ENCODE measurements at regions not wholly inside any gene's neighbourhood (a gene's known extent, or its start where the extent isn't known, plus 50 kb on each side); places are given as distances from the start of the nearest gene placed in this dataset.

DNA sequence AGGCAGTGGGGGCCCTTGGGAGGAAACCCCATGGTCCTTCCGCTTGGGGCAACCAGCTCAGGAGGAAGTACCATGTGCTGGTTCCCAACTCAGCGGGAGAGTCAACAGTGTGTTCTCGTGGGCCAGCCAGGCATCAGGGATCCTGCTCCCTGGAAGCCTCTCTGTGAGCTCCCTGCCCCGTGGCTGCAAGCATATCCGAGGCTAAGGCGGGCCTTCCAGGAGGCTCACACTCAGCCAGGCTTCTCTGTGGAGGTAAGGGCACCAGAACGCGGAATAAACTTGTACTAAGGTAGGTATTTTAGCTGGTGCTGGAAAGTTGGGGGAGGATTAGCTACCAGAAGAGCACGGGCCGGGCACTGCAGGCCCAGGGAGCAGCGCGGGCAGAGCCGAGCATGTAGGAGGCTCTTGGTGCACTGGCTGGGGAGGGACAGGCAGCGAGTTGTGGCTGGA, 74.7 kb upstream of the POU3F1 start (continued):
- no peak for TF ChIP-seq SMARCE1 (IDR thresholded peaks at IDR 0.05)

DNA sequence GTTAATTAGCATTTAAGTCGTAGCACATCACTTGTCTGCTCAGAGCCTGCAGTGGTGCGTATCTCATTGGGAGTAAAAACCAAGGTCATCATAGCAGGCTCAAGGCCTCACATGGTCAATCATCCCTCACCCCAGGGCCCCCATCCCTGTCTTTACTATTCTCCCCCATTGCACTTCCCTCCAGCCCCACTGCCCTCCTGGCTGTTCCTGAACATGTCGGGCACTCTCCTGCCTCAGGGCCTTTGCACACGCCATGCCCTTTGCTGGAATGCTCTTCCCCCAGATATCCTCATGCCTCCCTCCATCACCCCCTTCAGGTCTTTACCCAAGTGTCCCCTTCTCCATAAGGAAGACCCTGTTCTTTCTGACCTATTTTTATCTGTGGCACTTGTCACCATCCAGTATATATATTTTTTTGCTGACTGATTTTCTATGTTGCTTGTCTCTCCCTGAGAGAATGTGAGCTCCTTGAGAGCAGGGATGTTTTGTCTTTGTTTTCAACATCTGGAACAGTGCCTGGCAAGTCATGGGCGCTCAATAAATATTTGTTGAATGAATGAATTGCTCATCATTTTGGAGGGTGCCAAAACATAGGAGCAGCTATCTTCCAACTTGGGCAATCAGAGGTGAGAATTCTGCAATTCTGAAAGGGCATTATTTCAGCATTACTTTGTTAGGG, 74.1 kb upstream of the POU3F1 start:
- TF ChIP-seq MTA1 (IDR thresholded peaks at IDR 0.05; ENCODE audit: borderline replicate concordance) (no peak), STAT6 (CRISPR knock-in tag; IDR thresholded peaks at IDR 0.05) (no peak)
- WGBS (ENCODE audit: insufficient coverage, low coverage, missing lambda C conversion rate): 1% methylated on average over 5 of the region's 5 CpGs
- no peaks in the 10 kb centered on the region for H3K9me1 ChIP-seq (ENCODE audit: control insufficient read depth, insufficient read depth, low read length)
- H3K4me3 ChIP-seq: no peak overlapping the region
- no peaks in the 10 kb centered on the region for H3K4me1 ChIP-seq (replicated peaks in 1 of 2; ENCODE audit: control insufficient read depth in 2 of 2, insufficient read depth in 2 of 2, low read length in 2 of 2)
- intact Hi-C loops (cut with micrococcal nuclease) (no loop called here), in situ Hi-C loops (cut with MboI) (no loop called here)
- peaks cover 13% of the 10 kb centered on the region; the same call in 1 of the 2 replicates for H4K20me1 ChIP-seq (replicated peaks; ENCODE audit: control insufficient read depth, insufficient read depth, low read length)
- no peak for ATAC-seq
- no peak for FAIRE-seq
- H3K27ac ChIP-seq (ENCODE audit: extremely low read depth, low read depth, low read length): no peak overlapping the region
- no TSS peak for BruUV-seq (replicated peaks)
- CTCF ChIA-PET (ENCODE audit: low intra/inter-chr PET ratio): no interaction called here
- DNase-seq (ENCODE audit: extremely low read depth in 1 of 4, low spot score in 3 of 4): no peak
- no peak overlapping the region for H3K4me2 ChIP-seq (ENCODE audit: insufficient read depth, low read length)
- no peaks in the 10 kb centered on the region for H3K79me2 ChIP-seq (ENCODE audit: control insufficient read depth, insufficient read depth, low read length)
- H3K27me3 ChIP-seq (ENCODE audit: control insufficient read depth in 2 of 2, insufficient read depth in 2 of 2, low read length in 2 of 2): peaks cover 55 to 81% of the 10 kb centered on the region in 2 experiments
- H3K9ac ChIP-seq (ENCODE audit: insufficient read depth in 1 of 2, low read depth in 2 of 2, low read length in 2 of 2): no peak overlapping the region
- H3K9me3 ChIP-seq (replicated peaks; ENCODE audit: control insufficient read depth, insufficient read depth, low read depth, low read length): no peaks in the 10 kb centered on the region
- no peak overlapping the region for H2AFZ ChIP-seq (ENCODE audit: low read depth, low read length)
- POLR2A ChIA-PET: no interaction called here
- H3K36me3 ChIP-seq (ENCODE audit: control insufficient read depth, insufficient read depth, low read length): no peaks in the 10 kb centered on the region

Data from K562 (cell line).